Neuronal stem cell (in vitro differentiated cells): ENCODE measurements at regions not wholly inside any gene's neighbourhood (a gene's known extent, or its start where the extent isn't known, plus 50 kb on each side); places are given as distances from the start of the nearest gene placed in this dataset.

Experiments
- DNase-seq: peaks from one replicate; pipeline ENCODE4 v3.0.0-alpha.2; 2013; ENCODE audit warnings: low spot score
- H2AFZ ChIP-seq: one replicate; pipeline ENCODE4 v1.6.1; 2013; ENCODE audit warnings: mild to moderate bottlenecking, low read length, inconsistent platforms
- H2AK5ac ChIP-seq: 2 replicates; pipeline ENCODE4 v1.6.1; 2013; ENCODE audit warnings: low read depth, mild to moderate bottlenecking, inconsistent platforms, low read length, moderate library complexity, mixed read lengths
- H2BK120ac ChIP-seq: 2 replicates; pipeline ENCODE4 v1.6.1; 2013; ENCODE audit warnings: low read depth, mild to moderate bottlenecking, inconsistent platforms, low read length, moderate library complexity, mixed read lengths
- H2BK12ac ChIP-seq: one replicate; pipeline ENCODE4 v1.6.1; 2013; ENCODE audit warnings: low read length, inconsistent platforms
- H2BK15ac ChIP-seq: 2 replicates; pipeline ENCODE4 v1.6.1; 2013; ENCODE audit warnings: mild to moderate bottlenecking, low read length, inconsistent platforms, mixed read lengths
- H2BK5ac ChIP-seq: one replicate; pipeline ENCODE4 v1.6.1; 2013; ENCODE audit warnings: inconsistent platforms, mild to moderate bottlenecking, low read length, moderate library complexity
- H3K14ac ChIP-seq: one replicate; pipeline ENCODE4 v1.6.1; 2013; ENCODE audit warnings: low read length, inconsistent platforms
- H3K18ac ChIP-seq: 2 replicates; pipeline ENCODE4 v1.6.1; 2013; ENCODE audit warnings: low read length, inconsistent platforms
- H3K23ac ChIP-seq: 2 replicates; pipeline ENCODE4 v1.6.1; 2013; ENCODE audit warnings: low read depth, mild to moderate bottlenecking, mixed read lengths, low read length, inconsistent platforms; ENCODE audit not compliant: poor library complexity
- H3K27ac ChIP-seq: replicated peaks from 3 replicates; pipeline ENCODE4 v1.5.1; 2013; ENCODE audit warnings: low read length, inconsistent platforms
- H3K27me3 ChIP-seq, 3 experiments: 2 replicates each; pipeline ENCODE4 v1.6.1; 2013; ENCODE audit warnings: low read length in 3 of 3, mild to moderate bottlenecking in 2 of 3, inconsistent platforms in 1 of 3, low read depth in 1 of 3, mixed read lengths in 1 of 3, moderate library complexity in 1 of 3; ENCODE audit not compliant: control insufficient read depth in 3 of 3, insufficient read depth in 3 of 3
- H3K36me3 ChIP-seq, 2 donors: replicated peaks in 1 of 2; 2 replicates each; pipeline ENCODE4 v1.6.1; 2013; ENCODE audit warnings: low read length in 2 of 2; ENCODE audit not compliant: control insufficient read depth in 2 of 2, insufficient read depth in 2 of 2
- H3K4ac ChIP-seq: 2 replicates; pipeline ENCODE4 v1.6.1; 2013; ENCODE audit warnings: inconsistent platforms, mild to moderate bottlenecking, low read length, moderate library complexity
- H3K4me1 ChIP-seq, 2 donors: 1 replicate in 1 of 2; 2 replicates in 1 of 2; pipeline ENCODE4 v1.6.1; 2013; ENCODE audit warnings: low read length in 2 of 2, low read depth in 1 of 2; ENCODE audit not compliant: control insufficient read depth in 2 of 2, insufficient read depth in 1 of 2
- H3K4me2 ChIP-seq: one replicate; pipeline ENCODE4 v1.6.1; 2013; ENCODE audit warnings: mild to moderate bottlenecking, low read length, inconsistent platforms; ENCODE audit not compliant: insufficient read depth, poor library complexity, severe bottlenecking
- H3K4me3 ChIP-seq, 2 donors: 2 replicates each; pipeline ENCODE4 v1.5.1; 2013; ENCODE audit warnings: low read length in 2 of 2, mild to moderate bottlenecking in 2 of 2, inconsistent platforms in 1 of 2, moderate library complexity in 1 of 2
- H3K79me1 ChIP-seq: one replicate; pipeline ENCODE4 v1.6.1; 2013; ENCODE audit warnings: low read depth, mild to moderate bottlenecking, inconsistent platforms, low read length, moderate library complexity
- H3K9ac ChIP-seq: one replicate; pipeline ENCODE4 v1.6.1; 2013; ENCODE audit warnings: mild to moderate bottlenecking, low read depth, low read length, inconsistent platforms; ENCODE audit not compliant: poor library complexity
- H3K9me3 ChIP-seq, 2 donors: replicated peaks in 1 of 2; 2 replicates each; pipeline versions ENCODE3 to v1.6.1; 2013; ENCODE audit warnings: low read length in 2 of 2, mild to moderate bottlenecking in 2 of 2, inconsistent platforms in 1 of 2, low read depth in 1 of 2, mixed read lengths in 1 of 2, moderate library complexity in 1 of 2; ENCODE audit not compliant: control insufficient read depth in 2 of 2, insufficient read depth in 1 of 2
- H4K8ac ChIP-seq: one replicate; pipeline ENCODE4 v1.6.1; 2013; ENCODE audit warnings: low read depth, mild to moderate bottlenecking, inconsistent platforms, low read length, moderate library complexity
- H4K91ac ChIP-seq: one replicate; pipeline ENCODE4 v1.6.1; 2013; ENCODE audit warnings: low read length, low read depth, mild to moderate bottlenecking, inconsistent platforms; ENCODE audit not compliant: poor library complexity
- WGBS, 2 donors: extraction: QIAGEN DNeasy Blood & Tissue Kit; methylation state at CpG; one replicate each; pipeline ENCODE4 v1.1.7; 2013; ENCODE audit warnings: missing lambda C conversion rate in 2 of 2, mixed read lengths in 1 of 2; ENCODE audit not compliant: insufficient read length in 2 of 2, insufficient replicate concordance in 1 of 2; ENCODE audit errors: extremely low coverage in 2 of 2; 5-methylcytosine and 5-hydroxymethylcytosine counted together

- Histone ChIP-seq H3K79me1 (no peaks in the 10 kb centered on the region), H3K4me1 (no peaks in the 10 kb centered on the region), H3K18ac (no peak overlapping the region), H4K91ac (no peak overlapping the region), H2BK12ac (no peak overlapping the region), H3K9ac (no peak overlapping the region), H2BK5ac (no peak overlapping the region), H3K23ac (no peak overlapping the region), H4K8ac (no peak overlapping the region), H2BK120ac (no peak overlapping the region), H3K4ac (no peak overlapping the region), H2AFZ (no peak overlapping the region), H3K27me3 (no peaks in the 10 kb centered on the region), H3K4me2 (no peak overlapping the region), H2AK5ac (no peak overlapping the region), H3K27ac (no peak overlapping the region), H3K14ac (no peak overlapping the region), H3K9me3 (no peaks in the 10 kb centered on the region), H3K36me3 (no peaks in the 10 kb centered on the region), H2BK15ac (no peak overlapping the region), H3K4me3 (no peak overlapping the region)
- no peak for DNase-seq
- no CpG with 5 or more reads among the region's 3 CpGs for WGBS, 2 donors
These were observed 151.4 kb upstream of the RGS6 start for GRCh38 chr14:71780822-71781221.

GRCh38 chr14:71783088-71783487, 149.1 kb upstream of the RGS6 start:
- H3K4me3 ChIP-seq, result no peak overlapping the region
- no peak overlapping the region for H2AFZ ChIP-seq
- no peak overlapping the region for H3K23ac ChIP-seq
- no peak overlapping the region for H2BK15ac ChIP-seq
- no peaks in the 10 kb centered on the region for H3K36me3 ChIP-seq
- H3K4me1 ChIP-seq, result no peaks in the 10 kb centered on the region
- H3K4ac ChIP-seq, result no peak overlapping the region
- no peak overlapping the region for H3K9ac ChIP-seq
- H3K27ac ChIP-seq, result no peak overlapping the region
- H2BK120ac ChIP-seq, result no peak overlapping the region
- no peaks in the 10 kb centered on the region for H3K27me3 ChIP-seq
- H4K91ac ChIP-seq, result no peak overlapping the region
- no peak overlapping the region for H4K8ac ChIP-seq
- H2AK5ac ChIP-seq, result no peak overlapping the region
- H3K9me3 ChIP-seq, result no peaks in the 10 kb centered on the region
- no peak for DNase-seq
- H2BK12ac ChIP-seq, result no peak overlapping the region
- H3K79me1 ChIP-seq, result no peaks in the 10 kb centered on the region
- no peak overlapping the region for H3K14ac ChIP-seq
- H3K4me2 ChIP-seq, result no peak overlapping the region
- no peak overlapping the region for H2BK5ac ChIP-seq
- H3K18ac ChIP-seq, result no peak overlapping the region
- WGBS, 2 donors, result no CpG with 5 or more reads among the region's 4 CpGs

GRCh38 chr14:71783786-71784185, 148.4 kb upstream of the RGS6 start:
- H3K4ac ChIP-seq, result no peak overlapping the region
- no peak overlapping the region for H2BK15ac ChIP-seq
- H3K14ac ChIP-seq, result no peak overlapping the region
- H3K9ac ChIP-seq, result no peak overlapping the region
- H2AK5ac ChIP-seq, result no peak overlapping the region
- H4K91ac ChIP-seq, result no peak overlapping the region
- no peak overlapping the region for H3K27ac ChIP-seq
- H2BK120ac ChIP-seq, result no peak overlapping the region
- H3K4me1 ChIP-seq, result no peaks in the 10 kb centered on the region
- no peak overlapping the region for H4K8ac ChIP-seq
- H2BK5ac ChIP-seq, result no peak overlapping the region
- no peaks in the 10 kb centered on the region for H3K79me1 ChIP-seq
- no peaks in the 10 kb centered on the region for H3K36me3 ChIP-seq
- H2BK12ac ChIP-seq, result no peak overlapping the region
- H3K4me2 ChIP-seq, result no peak overlapping the region
- H3K23ac ChIP-seq, result no peak overlapping the region
- H2AFZ ChIP-seq, result peak overlapping the region; percentile 9
- no peak for DNase-seq
- no peak overlapping the region for H3K4me3 ChIP-seq
- no peak overlapping the region for H3K18ac ChIP-seq
- H3K27me3 ChIP-seq, result no peaks in the 10 kb centered on the region
- no peaks in the 10 kb centered on the region for H3K9me3 ChIP-seq
- WGBS, 2 donors, result no CpG with 5 or more reads among the region's 4 CpGs

- Histone ChIP-seq H3K4me2 (no peak overlapping the region), H3K18ac (no peak overlapping the region), H4K8ac (no peak overlapping the region), H3K4ac (no peak overlapping the region), H2BK5ac (no peak overlapping the region), H3K27ac (no peak overlapping the region), H3K23ac (no peak overlapping the region), H4K91ac (no peak overlapping the region), H3K9ac (no peak overlapping the region), H2AK5ac (no peak overlapping the region), H2BK120ac (no peak overlapping the region), H2BK12ac (no peak overlapping the region), H3K4me3 (no peak overlapping the region), H2AFZ (no peak overlapping the region), H2BK15ac (no peak overlapping the region), H3K4me1 (no peaks in the 10 kb centered on the region), H3K36me3 (no peaks in the 10 kb centered on the region), H3K9me3 (no peaks in the 10 kb centered on the region), H3K27me3 (no peaks in the 10 kb centered on the region), H3K79me1 (no peaks in the 10 kb centered on the region), H3K14ac (no peak overlapping the region)
- no peak for DNase-seq
- no CpG with 5 or more reads among the region's 1 CpG for WGBS, 2 donors
These were observed 143.2 kb upstream of the RGS6 start for GRCh38 chr14:71789005-71789404.
